ENCODE measurements at regions not wholly inside any gene's neighbourhood (a gene's known extent, or its start where the extent isn't known, plus 50 kb on each side); places are given as distances from the start of the nearest gene placed in this dataset.

DNA sequence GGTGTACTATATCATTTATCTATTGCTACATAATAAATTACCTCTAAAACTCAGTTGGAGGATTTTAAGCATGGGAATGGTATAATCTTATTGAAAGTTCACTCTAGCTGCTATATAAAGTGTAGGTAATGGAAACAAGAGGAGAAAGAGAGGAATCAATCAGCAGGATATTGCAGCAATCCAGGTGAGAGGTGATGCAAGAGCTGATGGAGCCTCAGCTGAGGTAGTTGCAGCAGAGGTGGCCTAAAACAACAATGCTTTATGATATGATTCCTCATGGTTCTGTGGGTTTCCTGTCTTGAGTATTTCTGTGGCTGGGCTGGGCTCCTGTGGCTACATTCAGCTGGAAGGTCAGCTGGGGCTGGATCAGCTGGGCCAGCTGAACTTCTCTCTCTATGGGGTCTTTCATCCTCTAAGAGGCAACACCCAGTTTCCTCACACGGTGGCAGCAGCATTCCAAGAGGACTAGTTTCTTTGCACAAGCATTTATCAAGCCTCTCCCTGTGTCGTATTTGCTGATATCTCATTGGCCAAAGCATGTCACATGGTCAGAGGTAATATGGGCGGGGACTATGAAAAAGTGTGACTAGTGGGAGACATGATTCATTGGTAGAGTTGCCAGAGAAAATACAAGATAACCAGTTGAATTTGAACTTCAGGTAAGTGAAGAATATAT, 135.4 kb upstream of the LARGE1 start:
- DNase-seq (ENCODE audit: low spot score) (peak; percentile 70), ATAC-seq (peak; percentile 92)
- Mint-ChIP-seq H3K27me3 (ENCODE audit: low read depth) (peaks cover 6% of the 10 kb centered on the region), H3K4me3 (no peak overlapping the region), H3K27ac (no peak overlapping the region), H3K4me1 (peaks cover 3% of the 10 kb centered on the region; the same call in 1 of the 2 replicates), H3K36me3 (peaks cover 14% of the 10 kb centered on the region), H3K9me3 (peaks cover 42% of the 10 kb centered on the region)
- CTCF ChIA-PET, result interaction anchor here (0.6 to 1.5 kb wide), 12 partner anchors 9 to 1086 kb away, joined by 3 to 10 read pairs (median 3); no protein-coding TSS in a partner anchor
- POLR2A ChIA-PET, result no interaction called here
- TF ChIP-seq, protein P1, sequence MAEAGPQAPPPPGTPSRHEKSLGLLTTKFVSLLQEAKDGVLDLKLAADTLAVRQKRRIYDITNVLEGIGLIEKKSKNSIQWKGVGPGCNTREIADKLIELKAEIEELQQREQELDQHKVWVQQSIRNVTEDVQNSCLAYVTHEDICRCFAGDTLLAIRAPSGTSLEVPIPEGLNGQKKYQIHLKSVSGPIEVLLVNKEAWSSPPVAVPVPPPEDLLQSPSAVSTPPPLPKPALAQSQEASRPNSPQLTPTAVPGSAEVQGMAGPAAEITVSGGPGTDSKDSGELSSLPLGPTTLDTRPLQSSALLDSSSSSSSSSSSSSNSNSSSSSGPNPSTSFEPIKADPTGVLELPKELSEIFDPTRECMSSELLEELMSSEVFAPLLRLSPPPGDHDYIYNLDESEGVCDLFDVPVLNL (CRISPR knock-in tag; IDR thresholded peaks at IDR 0.05; ENCODE audit: borderline replicate concordance, low read depth), result no peak
- TF ChIP-seq ZNF396 (CRISPR knock-in tag; IDR thresholded peaks at IDR 0.05; ENCODE audit: borderline replicate concordance), result no peak
- no peak for TF ChIP-seq TEAD4 (CRISPR knock-in tag; IDR thresholded peaks at IDR 0.05)
- TF ChIP-seq GRHL2 (CRISPR knock-in tag; IDR thresholded peaks at IDR 0.05; ENCODE audit: insufficient replicate concordance, severe bottlenecking), result no peak
- 0 out of 2 replicates have a peak, but pooled peaks have one; percentile 14 for TF ChIP-seq NFYB (CRISPR knock-in tag; conservative IDR thresholded peaks at IDR 0.05; ENCODE audit: low read depth)
- TF ChIP-seq IRF2 (CRISPR knock-in tag; IDR thresholded peaks at IDR 0.05; ENCODE audit: borderline replicate concordance, low read depth), result no peak
- TF ChIP-seq, protein P2, sequence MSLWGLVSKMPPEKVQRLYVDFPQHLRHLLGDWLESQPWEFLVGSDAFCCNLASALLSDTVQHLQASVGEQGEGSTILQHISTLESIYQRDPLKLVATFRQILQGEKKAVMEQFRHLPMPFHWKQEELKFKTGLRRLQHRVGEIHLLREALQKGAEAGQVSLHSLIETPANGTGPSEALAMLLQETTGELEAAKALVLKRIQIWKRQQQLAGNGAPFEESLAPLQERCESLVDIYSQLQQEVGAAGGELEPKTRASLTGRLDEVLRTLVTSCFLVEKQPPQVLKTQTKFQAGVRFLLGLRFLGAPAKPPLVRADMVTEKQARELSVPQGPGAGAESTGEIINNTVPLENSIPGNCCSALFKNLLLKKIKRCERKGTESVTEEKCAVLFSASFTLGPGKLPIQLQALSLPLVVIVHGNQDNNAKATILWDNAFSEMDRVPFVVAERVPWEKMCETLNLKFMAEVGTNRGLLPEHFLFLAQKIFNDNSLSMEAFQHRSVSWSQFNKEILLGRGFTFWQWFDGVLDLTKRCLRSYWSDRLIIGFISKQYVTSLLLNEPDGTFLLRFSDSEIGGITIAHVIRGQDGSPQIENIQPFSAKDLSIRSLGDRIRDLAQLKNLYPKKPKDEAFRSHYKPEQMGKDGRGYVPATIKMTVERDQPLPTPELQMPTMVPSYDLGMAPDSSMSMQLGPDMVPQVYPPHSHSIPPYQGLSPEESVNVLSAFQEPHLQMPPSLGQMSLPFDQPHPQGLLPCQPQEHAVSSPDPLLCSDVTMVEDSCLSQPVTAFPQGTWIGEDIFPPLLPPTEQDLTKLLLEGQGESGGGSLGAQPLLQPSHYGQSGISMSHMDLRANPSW (CRISPR knock-in tag; conservative IDR thresholded peaks at IDR 0.05; ENCODE audit: low read depth), result no peak
- TF ChIP-seq, protein P3, sequence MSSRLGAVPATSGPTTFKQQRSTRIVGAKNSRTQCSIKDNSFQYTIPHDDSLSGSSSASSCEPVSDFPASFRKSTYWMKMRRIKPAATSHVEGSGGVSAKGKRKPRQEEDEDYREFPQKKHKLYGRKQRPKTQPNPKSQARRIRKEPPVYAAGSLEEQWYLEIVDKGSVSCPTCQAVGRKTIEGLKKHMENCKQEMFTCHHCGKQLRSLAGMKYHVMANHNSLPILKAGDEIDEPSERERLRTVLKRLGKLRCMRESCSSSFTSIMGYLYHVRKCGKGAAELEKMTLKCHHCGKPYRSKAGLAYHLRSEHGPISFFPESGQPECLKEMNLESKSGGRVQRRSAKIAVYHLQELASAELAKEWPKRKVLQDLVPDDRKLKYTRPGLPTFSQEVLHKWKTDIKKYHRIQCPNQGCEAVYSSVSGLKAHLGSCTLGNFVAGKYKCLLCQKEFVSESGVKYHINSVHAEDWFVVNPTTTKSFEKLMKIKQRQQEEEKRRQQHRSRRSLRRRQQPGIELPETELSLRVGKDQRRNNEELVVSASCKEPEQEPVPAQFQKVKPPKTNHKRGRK (CRISPR knock-in tag; IDR thresholded peaks at IDR 0.05; ENCODE audit: borderline replicate concordance), result no peak
- no peak for TF ChIP-seq FOXK1 (CRISPR knock-in tag; IDR thresholded peaks at IDR 0.05)
- TF ChIP-seq, protein P4, sequence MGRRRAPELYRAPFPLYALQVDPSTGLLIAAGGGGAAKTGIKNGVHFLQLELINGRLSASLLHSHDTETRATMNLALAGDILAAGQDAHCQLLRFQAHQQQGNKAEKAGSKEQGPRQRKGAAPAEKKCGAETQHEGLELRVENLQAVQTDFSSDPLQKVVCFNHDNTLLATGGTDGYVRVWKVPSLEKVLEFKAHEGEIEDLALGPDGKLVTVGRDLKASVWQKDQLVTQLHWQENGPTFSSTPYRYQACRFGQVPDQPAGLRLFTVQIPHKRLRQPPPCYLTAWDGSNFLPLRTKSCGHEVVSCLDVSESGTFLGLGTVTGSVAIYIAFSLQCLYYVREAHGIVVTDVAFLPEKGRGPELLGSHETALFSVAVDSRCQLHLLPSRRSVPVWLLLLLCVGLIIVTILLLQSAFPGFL (CRISPR knock-in tag; IDR thresholded peaks at IDR 0.05; ENCODE audit: borderline replicate concordance), result no peak
- TF ChIP-seq, protein P5, sequence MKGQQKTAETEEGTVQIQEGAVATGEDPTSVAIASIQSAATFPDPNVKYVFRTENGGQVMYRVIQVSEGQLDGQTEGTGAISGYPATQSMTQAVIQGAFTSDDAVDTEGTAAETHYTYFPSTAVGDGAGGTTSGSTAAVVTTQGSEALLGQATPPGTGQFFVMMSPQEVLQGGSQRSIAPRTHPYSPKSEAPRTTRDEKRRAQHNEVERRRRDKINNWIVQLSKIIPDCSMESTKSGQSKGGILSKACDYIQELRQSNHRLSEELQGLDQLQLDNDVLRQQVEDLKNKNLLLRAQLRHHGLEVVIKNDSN (CRISPR knock-in tag; IDR thresholded peaks at IDR 0.05), result peak; percentile 71
- TF ChIP-seq, protein P6, sequence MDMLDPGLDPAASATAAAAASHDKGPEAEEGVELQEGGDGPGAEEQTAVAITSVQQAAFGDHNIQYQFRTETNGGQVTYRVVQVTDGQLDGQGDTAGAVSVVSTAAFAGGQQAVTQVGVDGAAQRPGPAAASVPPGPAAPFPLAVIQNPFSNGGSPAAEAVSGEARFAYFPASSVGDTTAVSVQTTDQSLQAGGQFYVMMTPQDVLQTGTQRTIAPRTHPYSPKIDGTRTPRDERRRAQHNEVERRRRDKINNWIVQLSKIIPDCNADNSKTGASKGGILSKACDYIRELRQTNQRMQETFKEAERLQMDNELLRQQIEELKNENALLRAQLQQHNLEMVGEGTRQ (CRISPR knock-in tag; IDR thresholded peaks at IDR 0.05), result peak; percentile 82
- TF ChIP-seq, protein P7, sequence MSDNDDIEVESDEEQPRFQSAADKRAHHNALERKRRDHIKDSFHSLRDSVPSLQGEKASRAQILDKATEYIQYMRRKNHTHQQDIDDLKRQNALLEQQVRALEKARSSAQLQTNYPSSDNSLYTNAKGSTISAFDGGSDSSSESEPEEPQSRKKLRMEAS (CRISPR knock-in tag; IDR thresholded peaks at IDR 0.05), result no peak

DNA sequence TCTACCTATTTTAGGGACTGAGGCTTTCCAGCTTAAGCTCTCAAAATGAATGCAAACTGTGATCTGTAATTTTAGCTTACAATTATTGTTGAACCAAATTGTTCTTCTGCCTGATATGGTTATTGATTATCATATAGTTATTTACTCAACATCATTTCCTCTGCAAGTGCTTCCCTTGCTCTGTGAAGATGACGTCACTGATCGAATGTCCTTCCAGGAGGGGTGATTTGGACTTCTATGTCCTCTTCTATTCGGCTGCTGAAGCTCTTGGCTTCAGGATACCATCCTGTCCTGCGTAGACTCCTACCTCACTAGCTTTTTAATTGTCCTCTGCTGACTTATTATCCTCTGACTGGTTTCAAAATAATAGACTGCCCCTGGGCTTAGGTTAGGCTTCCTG, 137.4 kb upstream of the LARGE1 start:
- POLR2A ChIA-PET, result no interaction called here
- no peak overlapping the region for H3K27ac Mint-ChIP-seq
- TF ChIP-seq, protein P8, sequence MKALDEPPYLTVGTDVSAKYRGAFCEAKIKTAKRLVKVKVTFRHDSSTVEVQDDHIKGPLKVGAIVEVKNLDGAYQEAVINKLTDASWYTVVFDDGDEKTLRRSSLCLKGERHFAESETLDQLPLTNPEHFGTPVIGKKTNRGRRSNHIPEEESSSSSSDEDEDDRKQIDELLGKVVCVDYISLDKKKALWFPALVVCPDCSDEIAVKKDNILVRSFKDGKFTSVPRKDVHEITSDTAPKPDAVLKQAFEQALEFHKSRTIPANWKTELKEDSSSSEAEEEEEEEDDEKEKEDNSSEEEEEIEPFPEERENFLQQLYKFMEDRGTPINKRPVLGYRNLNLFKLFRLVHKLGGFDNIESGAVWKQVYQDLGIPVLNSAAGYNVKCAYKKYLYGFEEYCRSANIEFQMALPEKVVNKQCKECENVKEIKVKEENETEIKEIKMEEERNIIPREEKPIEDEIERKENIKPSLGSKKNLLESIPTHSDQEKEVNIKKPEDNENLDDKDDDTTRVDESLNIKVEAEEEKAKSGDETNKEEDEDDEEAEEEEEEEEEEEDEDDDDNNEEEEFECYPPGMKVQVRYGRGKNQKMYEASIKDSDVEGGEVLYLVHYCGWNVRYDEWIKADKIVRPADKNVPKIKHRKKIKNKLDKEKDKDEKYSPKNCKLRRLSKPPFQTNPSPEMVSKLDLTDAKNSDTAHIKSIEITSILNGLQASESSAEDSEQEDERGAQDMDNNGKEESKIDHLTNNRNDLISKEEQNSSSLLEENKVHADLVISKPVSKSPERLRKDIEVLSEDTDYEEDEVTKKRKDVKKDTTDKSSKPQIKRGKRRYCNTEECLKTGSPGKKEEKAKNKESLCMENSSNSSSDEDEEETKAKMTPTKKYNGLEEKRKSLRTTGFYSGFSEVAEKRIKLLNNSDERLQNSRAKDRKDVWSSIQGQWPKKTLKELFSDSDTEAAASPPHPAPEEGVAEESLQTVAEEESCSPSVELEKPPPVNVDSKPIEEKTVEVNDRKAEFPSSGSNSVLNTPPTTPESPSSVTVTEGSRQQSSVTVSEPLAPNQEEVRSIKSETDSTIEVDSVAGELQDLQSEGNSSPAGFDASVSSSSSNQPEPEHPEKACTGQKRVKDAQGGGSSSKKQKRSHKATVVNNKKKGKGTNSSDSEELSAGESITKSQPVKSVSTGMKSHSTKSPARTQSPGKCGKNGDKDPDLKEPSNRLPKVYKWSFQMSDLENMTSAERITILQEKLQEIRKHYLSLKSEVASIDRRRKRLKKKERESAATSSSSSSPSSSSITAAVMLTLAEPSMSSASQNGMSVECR (CRISPR knock-in tag; IDR thresholded peaks at IDR 0.05; ENCODE audit: borderline replicate concordance), result no peak
- TF ChIP-seq, protein P9, sequence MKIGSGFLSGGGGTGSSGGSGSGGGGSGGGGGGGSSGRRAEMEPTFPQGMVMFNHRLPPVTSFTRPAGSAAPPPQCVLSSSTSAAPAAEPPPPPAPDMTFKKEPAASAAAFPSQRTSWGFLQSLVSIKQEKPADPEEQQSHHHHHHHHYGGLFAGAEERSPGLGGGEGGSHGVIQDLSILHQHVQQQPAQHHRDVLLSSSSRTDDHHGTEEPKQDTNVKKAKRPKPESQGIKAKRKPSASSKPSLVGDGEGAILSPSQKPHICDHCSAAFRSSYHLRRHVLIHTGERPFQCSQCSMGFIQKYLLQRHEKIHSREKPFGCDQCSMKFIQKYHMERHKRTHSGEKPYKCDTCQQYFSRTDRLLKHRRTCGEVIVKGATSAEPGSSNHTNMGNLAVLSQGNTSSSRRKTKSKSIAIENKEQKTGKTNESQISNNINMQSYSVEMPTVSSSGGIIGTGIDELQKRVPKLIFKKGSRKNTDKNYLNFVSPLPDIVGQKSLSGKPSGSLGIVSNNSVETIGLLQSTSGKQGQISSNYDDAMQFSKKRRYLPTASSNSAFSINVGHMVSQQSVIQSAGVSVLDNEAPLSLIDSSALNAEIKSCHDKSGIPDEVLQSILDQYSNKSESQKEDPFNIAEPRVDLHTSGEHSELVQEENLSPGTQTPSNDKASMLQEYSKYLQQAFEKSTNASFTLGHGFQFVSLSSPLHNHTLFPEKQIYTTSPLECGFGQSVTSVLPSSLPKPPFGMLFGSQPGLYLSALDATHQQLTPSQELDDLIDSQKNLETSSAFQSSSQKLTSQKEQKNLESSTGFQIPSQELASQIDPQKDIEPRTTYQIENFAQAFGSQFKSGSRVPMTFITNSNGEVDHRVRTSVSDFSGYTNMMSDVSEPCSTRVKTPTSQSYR (CRISPR knock-in tag; IDR thresholded peaks at IDR 0.05), result no peak
- TF ChIP-seq NR1H2 (CRISPR knock-in tag; IDR thresholded peaks at IDR 0.05) (no peak), FOXJ3 (CRISPR knock-in tag; IDR thresholded peaks at IDR 0.05; ENCODE audit: borderline replicate concordance) (no peak)

More for the DNA sequence above, 137.4 kb upstream of the LARGE1 start:
- Mint-ChIP-seq H3K4me1 (peaks cover 3% of the 10 kb centered on the region; the same call in 1 of the 2 replicates), H3K9me3 (peaks cover 42% of the 10 kb centered on the region), H3K36me3 (peaks cover 14% of the 10 kb centered on the region), H3K27me3 (ENCODE audit: low read depth) (peaks cover 2% of the 10 kb centered on the region), H3K4me3 (no peak overlapping the region)
- no peak for DNase-seq (ENCODE audit: low spot score)
- no peak for ATAC-seq
- CTCF ChIA-PET, result no interaction called here

Data from WTC11 (cell line).